NT2/D1 (cell line): ENCODE measurements at regions not wholly inside any gene's neighbourhood (a gene's known extent, or its start where the extent isn't known, plus 50 kb on each side); places are given as distances from the start of the nearest gene placed in this dataset.

Experiments
- SUZ12 ChIP-seq: IDR thresholded peaks from 2 replicates; pipeline ENCODE4 v1.6.1; 2011; ENCODE audit not compliant: insufficient read length, insufficient read depth; ENCODE audit errors: extremely low read depth
- YY1 ChIP-seq: IDR thresholded peaks from 2 replicates; pipeline ENCODE4 v1.6.1; 2011; ENCODE audit not compliant: insufficient read length, insufficient read depth
- ZNF274 ChIP-seq: IDR thresholded peaks from 2 replicates; pipeline ENCODE4 v1.6.1; 2011; ENCODE audit warnings: mild to moderate bottlenecking, low read depth, low read length

DNA sequence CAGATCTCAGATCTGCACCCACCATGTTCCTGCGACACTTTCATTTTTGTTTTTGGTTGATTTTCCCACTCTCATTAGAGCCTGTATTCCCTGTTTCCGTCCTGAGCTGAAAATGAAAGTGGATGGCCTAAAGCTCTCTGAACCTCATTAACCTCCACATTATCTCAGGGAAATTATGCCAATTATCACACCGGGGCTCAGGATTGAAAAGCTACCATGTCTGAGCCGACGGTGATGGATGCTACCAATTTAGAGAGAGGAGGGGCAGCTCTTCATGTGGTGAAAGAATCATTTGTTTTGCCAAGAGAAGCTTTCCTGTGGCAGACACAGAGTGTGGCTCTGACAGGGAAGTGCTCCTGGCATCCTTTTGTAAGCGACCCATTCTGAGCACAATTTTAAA is 410.4 kb upstream of the CDH11 start:
- TF ChIP-seq YY1 (no peak), ZNF274 (no peak), SUZ12 (no peak)
